Activated T-cell treated with anti-CD3 and anti-CD28 coated beads for 4 hours (primary cell): ENCODE measurements at regions not wholly inside any gene's neighbourhood (a gene's known extent, or its start where the extent isn't known, plus 50 kb on each side); places are given as distances from the start of the nearest gene placed in this dataset.

Source experiments
- DNase-seq: peaks from one replicate; pipeline ENCODE4 v3.0.0-alpha.2; 2020

DNA sequence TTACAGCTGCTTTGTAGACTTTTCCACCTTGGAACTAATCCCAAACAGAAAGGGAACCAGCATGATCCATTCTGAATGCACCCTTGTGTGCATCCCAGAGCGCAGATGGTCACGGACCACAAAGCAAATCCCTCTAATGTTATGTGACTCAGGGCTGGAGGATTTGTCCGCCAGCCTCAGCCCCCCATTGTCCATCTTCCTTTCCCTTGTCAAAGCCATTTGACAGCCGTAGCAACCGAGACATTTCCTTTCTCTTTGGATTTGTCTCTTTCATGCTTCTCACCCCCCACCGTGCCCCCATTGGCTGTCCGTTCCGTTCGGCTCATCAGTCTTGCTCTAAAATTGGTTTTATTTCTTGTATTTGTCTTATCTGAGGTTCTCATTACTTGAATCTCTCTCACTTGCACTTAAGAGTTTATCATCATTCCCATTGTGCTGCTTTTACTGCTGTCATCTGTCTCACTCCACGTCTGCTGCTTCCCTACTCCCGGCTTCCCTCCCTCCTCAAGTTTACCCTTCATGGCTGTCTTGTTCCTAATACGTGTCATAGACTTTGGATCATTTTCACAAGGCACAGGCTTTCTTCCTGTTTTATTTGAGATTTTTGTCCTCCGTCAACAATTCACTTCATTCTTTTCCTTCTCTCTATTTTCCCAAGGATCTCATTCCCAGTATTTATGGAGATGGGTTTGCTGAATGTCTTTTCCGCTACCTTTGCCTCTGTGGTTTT, 163.4 kb upstream of the ERCC4 start:
- no peak for DNase-seq

DNA sequence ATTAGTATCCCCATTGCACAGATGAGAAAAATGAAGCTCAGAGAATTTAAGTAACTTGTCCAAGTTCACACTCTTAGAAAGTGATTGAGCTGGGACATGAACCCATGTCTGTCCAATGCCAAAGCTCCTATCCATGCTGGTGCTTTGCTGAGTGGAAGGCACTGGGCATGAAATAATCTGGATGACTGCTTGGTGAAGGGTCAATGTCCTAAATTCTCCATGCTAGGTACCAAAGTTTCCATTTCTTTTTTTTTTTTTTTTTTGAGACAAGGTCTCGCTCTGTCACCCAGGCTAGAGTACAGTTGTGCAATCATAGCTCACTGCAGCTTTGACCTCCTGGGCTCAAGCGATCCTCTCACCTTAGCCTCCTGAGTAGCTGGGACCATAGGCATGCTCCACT, 153.6 kb upstream of the ERCC4 start:
- no peak for DNase-seq

DNA sequence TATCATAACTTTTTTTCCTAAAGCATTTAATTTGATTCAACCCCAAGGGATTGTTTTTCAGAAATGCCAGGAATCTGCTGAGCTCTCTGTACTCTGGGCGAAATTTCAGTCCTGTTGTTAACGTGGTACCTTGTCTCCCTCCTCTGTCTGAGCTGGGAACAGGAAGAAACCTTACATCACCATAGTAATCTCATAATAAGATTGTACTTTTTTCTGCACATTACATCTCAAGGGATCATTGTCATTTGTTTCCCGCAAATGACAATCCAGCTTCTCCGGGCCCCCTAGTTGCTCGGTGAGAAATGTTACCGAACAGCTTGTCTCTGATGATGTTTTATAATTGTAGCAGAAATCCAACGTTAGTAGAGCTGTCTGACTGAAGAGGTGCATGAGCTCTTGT, 152.7 kb upstream of the ERCC4 start:
- no peak for DNase-seq

DNA sequence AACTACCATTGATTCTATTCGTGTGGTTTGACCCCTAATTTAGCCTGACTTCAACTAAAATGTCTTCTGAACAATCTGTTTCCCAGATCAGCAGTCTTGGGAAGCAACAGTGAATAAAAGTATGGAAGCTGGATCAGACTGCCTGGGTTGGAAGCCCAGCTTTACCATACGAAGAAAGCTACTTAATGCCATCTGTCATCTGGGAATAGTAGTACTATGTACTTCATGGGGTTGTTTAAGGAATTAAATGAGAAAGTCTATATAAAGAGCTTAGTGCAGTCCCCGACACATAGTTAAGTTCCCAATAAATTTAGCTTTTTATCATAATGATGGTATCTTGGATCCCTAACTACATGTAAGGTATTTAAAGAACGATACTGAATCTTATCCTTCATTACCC, 151.5 kb upstream of the ERCC4 start:
- DNase-seq: no peak

DNA sequence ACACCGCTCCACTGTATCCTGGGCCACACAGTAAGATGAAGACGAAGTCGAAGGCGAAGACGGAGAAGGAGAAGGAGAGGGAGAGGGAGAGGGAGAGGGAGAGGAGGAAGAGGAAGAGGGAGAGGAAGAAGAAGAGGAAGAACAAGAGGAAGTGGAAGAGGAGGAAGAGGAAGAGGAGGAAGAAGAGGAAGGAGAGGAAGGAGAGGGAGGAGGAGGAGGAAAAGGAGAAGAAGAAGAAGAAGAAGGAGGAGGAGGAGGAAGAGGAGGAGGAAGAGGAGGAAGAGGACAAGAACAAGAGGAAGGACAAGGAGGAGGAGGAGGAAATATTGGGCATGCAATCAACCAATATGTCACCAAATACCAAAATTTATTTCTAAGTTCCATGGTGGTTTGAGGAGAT, 149.5 kb upstream of the ERCC4 start:
- no peak for DNase-seq

DNA sequence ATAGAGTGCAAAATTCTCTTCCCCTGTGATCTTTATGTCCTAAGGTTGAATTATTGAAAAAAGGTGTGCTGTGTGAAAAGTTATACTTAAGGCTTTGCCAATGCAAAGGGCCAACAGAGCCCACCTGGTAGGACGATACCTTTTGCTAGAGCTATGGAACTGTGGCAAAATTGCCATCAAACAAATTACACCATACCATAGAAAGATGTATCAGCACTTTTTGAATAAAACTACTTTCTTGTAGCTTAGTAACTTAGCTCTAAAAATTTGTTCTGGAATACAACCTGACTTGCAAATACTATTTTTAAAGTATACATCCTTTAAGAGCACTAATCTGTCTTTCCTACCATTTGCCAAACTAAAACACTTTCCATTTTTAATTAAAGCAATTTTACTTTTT, 147.2 kb upstream of the ERCC4 start:
- no peak for DNase-seq

DNA sequence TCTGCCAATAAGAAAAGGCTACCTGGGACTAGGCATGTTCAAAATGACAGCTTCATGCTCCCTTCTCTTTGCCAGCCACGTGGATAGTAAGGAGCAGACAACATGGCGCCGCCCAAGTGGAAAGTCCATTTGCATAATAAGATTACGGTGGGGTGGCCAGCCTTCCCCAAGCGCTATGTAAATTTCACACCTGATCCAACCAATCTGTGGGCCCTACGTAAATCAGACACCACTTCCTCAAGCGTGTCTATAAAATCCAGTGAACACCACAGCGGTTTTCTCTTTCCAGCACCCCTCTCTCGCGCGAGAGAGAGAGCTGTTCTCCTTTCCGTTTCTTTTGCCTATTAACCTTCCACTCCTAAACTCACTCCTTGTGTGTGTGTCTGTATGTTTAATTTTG, 140.3 kb upstream of the ERCC4 start:
- DNase-seq: no peak

DNA sequence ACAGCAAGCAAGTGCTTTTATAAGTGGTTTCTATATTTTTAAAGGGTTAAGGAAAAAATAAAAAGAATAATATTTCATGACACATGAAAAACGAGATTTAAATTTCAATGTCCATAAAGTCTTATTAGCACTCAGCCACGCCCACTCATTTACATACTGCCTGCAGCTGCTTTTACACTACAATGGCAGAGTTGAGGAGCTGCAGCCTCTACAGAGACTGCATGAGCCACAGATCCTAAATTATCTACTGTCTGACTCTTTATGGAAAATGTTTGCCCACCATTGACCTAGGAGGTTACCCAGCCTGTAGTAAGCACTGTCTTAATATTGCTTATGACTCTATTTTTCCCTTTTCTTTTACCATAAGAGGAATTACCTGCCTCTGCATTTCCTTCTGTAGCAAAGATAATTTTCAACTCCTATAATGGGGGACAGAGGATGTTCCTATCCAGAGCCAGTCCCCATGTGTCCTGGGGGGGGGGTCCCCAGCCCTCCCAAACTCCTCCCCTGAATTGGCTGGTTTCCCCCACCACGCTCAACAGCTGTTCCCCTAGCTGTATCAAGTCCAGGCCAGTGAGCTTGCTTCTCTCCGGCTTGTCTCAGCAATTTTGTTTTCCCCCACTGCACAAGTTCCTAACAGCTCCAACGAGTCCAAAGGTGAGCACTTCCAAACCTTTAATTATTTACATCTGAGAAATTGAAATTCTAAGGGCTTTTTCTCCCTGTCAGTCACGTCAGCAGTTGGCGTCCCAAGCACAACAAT, 139.4 kb upstream of the ERCC4 start:
- no peak for DNase-seq

DNA sequence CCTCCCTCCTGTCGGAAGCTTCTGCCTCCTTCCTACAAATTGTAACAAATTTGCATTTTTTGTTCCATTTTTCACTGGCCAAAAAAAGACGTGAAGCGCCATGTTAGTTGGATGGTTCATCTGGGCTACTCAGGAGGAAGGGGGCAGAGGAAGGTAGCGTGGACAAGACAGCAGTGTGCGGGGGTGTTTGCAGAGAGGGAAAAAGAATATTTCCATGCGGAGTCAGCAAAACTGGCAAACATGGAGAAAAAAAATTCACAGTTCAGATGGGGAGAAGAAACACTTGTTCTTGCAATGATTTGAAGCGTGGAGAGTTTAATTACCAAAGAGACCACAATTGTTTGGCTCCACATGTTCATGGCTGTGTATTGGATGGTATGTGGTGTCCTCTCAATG, 138.8 kb upstream of the ERCC4 start:
- no peak for DNase-seq

DNA sequence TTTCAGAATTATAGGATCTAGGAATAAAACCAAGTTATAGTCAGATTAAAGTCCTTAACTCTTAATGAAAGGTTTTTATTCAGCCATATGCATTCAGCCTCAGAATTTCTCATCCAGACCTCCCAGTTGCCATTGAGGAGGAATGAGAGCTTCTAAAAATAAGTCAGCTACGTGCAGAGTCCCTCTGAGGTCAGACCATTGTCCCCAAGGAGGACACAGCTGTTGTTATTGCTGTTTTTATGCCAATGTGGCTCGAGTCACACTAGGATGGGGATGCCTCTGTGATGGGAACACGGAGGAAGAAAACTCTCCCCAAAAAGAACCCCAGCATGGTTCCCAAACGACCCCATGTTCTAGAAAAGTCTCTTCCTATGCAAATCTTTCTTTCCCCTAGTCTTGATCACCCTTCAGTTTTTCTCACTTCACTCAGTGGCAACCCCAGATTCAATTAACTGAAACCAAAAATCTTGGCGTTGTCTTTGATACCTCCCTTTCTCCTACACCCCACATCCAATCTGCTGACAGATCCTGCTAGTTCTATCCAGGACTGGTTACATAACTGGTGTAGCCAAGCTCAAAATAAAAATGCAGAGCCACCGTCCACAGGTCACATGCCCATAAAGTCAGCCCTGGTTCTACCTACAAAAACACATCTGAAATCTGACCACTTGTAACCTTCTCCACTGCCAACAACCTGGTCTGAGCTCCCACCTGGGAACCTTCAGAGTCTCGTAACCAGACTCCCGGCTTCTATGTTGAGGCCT, 138.2 kb upstream of the ERCC4 start:
- no peak for DNase-seq

DNA sequence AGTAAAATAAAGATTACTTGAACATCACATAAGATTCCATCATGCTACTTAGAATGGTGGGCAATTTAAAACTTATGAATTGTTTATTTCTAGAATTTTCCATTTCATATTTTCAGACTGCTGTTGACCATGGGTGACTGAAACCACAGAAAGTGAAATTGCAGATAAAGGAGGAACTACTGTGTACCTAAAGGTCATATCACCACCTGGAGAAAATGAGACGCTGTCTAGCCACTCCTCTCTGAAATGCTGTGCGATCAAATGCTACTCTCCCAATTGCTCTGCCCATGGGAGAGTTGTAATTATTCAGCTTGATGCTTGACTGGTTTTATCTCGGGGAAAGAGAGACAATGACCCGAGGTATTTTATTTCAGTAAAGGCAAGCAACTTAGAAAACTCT, 128.9 kb upstream of the ERCC4 start:
- DNase-seq: no peak

DNA sequence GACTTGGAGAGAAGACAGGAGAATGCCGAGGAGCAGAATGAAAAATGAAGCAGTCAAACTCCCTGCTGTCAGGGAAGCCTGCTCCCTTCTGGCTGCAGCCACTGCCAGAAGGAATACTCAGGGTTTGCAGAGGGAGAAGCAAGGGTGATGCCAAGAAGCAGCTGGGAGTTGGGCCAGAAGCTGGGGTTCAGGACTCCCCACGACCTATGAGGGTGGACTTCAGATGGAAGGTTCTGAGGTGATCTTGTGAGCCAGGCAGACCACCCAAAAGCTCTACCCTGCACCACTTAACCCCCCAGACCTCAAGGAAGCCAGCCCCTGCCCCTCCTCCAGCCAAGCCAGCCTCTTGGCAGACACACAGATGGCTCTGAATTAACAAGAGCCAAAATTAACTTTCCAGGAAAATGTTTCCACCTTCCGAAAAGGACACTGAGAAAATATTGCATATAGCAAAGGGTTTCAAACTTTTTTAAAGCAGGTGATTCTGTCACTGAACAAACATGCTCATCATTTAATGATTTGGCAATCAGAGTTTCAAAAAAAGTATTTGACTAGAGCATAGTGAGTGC, 126.0 kb upstream of the ERCC4 start:
- DNase-seq: no peak

DNA sequence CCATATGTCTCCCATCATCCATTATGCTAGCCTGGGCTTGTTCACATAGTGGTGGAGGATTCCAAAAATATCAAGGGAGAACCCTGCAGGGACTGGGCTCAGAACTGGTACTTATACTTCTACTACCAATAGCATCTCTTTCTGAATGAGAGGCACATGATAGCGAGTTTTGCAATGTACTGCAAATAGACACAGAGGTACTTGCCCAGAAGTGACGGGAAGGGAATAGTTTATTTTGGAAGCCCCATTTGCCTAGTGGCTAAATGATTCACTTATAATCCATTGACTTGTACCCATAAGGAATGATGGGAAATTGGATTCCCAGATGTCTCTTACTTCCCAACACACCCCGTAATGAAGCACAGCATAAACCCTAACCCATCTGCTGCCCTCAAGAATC, 124.8 kb upstream of the ERCC4 start:
- DNase-seq: no peak

DNA sequence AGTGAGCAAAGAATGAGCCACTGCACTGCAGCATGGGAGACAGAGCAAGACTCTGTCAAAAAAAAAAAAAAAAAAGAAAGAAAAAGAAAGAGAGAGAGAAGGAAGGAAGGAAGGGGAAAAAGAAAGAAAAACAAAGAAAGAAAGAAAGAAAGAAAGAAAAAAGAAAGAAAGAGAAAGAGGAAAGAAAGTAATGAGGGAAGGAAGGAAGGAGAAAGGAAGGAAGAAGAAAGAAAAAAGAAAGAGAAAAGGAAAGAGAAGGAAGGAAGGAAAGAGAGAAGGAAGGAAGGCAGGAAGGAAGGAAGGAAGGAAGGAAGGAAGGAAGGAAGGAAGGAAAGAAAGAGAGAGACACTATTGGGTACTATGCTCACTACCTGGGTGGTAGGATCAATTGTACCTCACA, 122.2 kb upstream of the ERCC4 start:
- DNase-seq: no peak

DNA sequence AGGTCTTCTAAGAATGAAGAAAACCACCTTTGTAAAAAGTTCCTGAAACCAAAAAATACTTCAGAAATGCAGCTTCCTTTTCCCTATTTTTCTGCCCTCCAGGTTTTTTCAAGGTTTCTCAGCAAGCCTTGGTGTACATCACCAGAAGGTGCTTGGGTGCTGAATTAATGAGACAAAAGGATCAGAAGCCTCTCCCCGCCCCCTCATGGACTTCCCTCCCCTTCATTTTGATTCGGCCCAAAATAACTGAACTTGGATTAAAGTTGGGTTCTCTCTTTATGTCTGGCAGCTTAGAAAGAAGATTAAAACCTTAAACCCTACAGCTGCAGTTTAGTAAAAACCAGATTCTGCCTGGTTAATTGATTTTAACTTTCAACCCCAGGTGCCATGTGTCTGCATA, 121.7 kb upstream of the ERCC4 start:
- no peak for DNase-seq

DNA sequence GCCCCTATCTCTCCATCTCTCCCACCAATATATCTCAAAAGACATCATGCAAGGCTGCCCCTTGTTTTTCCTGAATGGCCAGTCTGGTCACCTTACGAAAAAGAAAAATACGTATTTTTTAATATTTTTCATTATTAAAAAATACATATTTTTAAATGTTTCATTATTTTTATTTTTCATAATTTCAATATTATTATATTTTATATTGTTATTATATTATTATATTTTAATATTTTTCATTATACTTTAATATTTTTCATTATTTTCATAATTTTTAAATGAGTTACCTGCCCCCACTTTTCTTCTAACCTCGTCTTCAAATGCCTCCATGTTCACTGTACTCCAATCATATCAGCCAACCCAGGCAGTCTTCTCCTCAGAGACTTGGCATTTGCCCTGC, 116.0 kb upstream of the ERCC4 start:
- no peak for DNase-seq

DNA sequence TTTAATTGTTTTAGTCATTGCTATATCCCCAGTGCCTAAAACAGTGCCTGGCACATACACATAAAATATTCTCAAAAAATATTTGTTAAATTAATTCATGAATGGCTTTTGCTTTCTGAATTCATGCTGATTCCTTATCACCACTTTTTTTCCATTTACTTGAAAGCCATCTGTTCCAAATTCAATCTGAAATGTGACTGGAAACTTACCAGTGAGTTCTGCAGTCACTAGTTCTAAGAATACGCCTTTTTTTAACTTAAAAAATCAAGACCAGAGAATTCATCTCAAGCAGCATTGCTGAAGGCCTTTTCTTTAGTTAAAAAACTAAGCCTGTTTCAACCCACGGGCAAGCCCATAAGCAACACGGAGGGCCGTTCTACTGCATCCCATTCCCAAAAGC, 114.0 kb upstream of the ERCC4 start:
- DNase-seq: no peak

DNA sequence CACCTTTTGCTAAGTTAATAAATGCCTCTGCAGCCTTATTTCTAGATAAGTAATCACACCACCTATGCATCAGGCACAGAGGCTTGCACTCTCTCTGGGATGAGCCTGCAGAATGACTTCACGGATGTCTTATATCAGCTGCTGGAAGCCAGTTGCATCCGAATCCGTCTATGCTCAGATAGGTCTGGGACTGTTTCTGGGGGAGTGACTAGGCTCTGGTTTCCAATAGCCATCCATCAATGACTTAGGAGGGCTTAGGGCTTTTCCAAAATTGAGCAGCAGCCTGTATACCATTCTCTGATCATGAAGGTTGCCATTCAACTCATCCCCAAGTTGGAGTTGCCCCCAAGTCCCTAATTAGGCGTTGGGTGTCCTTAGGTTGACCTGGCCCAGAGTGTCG, 113.3 kb upstream of the ERCC4 start:
- no peak for DNase-seq

DNA sequence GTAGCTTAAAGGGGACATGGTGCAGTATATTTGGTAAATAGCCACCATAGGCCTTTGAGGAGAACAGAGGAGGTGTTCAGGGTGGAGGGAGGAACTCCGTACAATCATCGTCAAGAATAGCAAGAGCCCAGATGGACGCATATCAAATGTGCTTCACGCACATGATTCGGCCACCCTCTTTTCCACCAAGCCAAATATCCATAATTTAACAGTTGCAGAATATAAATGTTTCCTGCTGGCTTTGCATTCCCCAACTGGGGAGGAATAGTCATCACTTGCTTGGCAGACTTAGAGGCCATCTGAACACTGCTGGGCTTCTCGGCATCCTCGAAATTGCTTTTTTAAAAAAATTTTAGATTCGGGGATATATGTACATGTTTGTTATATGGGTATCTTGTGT, 111.9 kb upstream of the ERCC4 start:
- DNase-seq: no peak

DNA sequence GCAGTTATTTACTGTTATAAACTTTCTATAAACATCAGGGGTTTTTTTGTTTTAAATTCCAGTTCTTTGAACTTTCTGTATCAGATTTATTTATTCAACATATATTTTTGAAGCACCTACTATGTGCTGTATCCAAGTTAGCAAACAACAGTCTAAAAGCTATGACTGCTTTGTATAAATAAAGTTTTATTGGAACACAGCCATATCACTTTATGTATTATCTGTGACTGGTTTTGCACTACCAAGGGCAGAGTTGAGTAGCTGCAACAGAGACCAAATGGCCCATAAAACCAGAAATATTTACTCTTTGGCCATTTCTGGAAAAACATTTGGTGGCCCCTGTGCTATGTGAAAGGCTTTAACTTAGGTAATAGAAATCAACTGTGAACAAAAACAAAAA, 110.2 kb upstream of the ERCC4 start:
- no peak for DNase-seq

DNA sequence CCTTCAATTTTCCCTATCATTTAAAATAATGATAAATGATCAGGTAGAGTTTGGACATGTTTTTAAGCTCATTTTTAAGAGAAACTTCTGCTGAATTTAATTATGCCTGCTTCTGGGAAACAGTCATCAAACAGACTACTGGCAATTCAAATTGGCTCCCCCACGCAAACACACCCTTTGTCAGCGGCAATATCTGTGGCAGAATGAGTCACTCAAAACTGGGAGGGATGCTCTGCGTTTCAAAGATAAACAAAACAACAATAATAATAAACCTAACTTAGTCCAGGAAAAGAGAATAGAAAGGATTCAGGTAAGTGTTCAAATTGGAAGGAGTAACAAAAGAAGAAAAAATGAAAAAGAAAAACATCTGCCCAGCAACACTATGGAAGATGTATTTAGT, 108.1 kb upstream of the ERCC4 start:
- DNase-seq: no peak

DNA sequence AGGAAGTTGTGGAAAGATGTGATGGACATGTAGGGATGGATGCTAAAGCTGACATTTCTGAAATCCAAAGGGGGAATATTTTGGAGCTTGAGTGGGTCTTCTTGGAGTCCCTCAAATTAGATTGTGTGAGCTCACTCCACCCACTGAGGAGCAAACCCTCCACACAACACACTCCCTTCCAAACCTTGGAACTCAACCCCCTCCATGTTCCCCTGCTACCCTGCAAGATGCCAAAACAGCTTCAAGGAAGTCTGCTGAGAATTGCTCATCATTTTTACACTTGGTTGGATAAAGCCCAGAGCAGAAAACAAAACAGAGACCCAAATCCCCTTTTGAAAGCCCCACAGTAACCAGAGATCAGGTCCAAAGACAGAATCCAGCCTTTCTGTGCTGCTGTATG, 103.3 kb upstream of the ERCC4 start:
- DNase-seq: no peak

DNA sequence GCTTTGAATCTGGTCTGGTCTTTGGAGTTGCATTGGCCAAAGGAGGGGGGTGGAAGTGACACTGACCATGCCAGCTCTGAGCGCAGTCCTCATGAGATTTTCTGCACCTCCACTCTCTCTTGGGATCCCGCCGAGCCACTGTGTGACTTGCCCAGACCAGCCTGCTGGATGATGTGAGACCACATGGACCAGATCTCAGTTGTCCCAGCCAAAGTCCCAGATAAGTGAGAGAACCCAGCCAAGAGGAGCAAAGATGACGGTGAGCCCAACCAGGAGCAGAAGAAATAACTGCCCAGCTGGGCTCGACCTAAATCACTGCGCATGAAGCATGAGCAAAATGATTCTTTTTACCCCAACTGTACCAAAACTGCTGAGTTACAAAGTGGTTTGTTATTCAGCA, 96.5 kb upstream of the ERCC4 start:
- no peak for DNase-seq
